Thyroid gland (tissue), 4 donors: ENCODE measurements at regions not wholly inside any gene's neighbourhood (a gene's known extent, or its start where the extent isn't known, plus 50 kb on each side); places are given as distances from the start of the nearest gene placed in this dataset.

Experiments used
- CTCF ChIP-seq, 6 experiments: fragments of 200-600 bp in 3 of 6; fragments of 450-650 bp in 3 of 6; sonication (generic) in 3 of 6; IDR thresholded peaks; one replicate each; pipeline ENCODE4 v1.5.1; 2016 to 2019; ENCODE audit warnings: antibody characterized with exemption in 6 of 6, mild to moderate bottlenecking in 2 of 6, inconsistent platforms in 1 of 6, moderate library complexity in 1 of 6
- POLR2A ChIP-seq, 2 donors: fragments of 450-650 bp; IDR thresholded peaks; one replicate each; pipeline ENCODE4 v1.6.1; 2017; ENCODE audit warnings: antibody characterized with exemption in 2 of 2, mild to moderate bottlenecking in 2 of 2, moderate library complexity in 1 of 2

GRCh38 chr18:2032036-2032435 lies 539.3 kb downstream of the METTL4 start:
- TF ChIP-seq CTCF (IDR thresholded peaks at IDR 0.05) (no peak), POLR2A (IDR thresholded peaks at IDR 0.05) (no peak)
